Mesenchymal stem cell (in vitro differentiated cells and primary cell): ENCODE measurements at regions not wholly inside any gene's neighbourhood (a gene's known extent, or its start where the extent isn't known, plus 50 kb on each side); places are given as distances from the start of the nearest gene placed in this dataset.

Source experiments
- DNase-seq: peaks from one replicate; pipeline ENCODE4 v3.0.0-alpha.2; 2013
- H2AFZ ChIP-seq: one replicate; pipeline ENCODE4 v1.6.1; 2013; ENCODE audit warnings: low read depth, mild to moderate bottlenecking, control low read depth, inconsistent platforms, low read length, moderate library complexity
- H2AK5ac ChIP-seq: 2 replicates; pipeline ENCODE4 v1.6.1; 2013; ENCODE audit warnings: low read length, moderate library complexity, mild to moderate bottlenecking, inconsistent platforms; ENCODE audit not compliant: severe bottlenecking
- H2BK120ac ChIP-seq: one replicate; pipeline ENCODE4 v1.6.1; 2013; ENCODE audit warnings: low read depth, mild to moderate bottlenecking, inconsistent platforms, low read length, moderate library complexity
- H2BK12ac ChIP-seq, 2 experiments: one replicate each; pipeline ENCODE4 v1.6.1; 2013; ENCODE audit warnings: inconsistent platforms in 2 of 2, low read length in 2 of 2, mild to moderate bottlenecking in 2 of 2, moderate library complexity in 2 of 2, control low read depth in 1 of 2
- H2BK15ac ChIP-seq: one replicate; pipeline ENCODE4 v1.6.1; 2013; ENCODE audit warnings: mild to moderate bottlenecking, low read depth, inconsistent platforms; ENCODE audit not compliant: poor library complexity, severe bottlenecking
- H2BK5ac ChIP-seq: 2 replicates; pipeline ENCODE4 v1.6.1; 2013; ENCODE audit warnings: low read depth, mild to moderate bottlenecking, low read length, control low read depth, inconsistent platforms; ENCODE audit not compliant: poor library complexity, severe bottlenecking
- H3K14ac ChIP-seq, 2 experiments: one replicate each; pipeline ENCODE4 v1.6.1; 2013; ENCODE audit warnings: inconsistent platforms in 2 of 2, low read length in 2 of 2, control low read depth in 1 of 2, mild to moderate bottlenecking in 1 of 2, moderate library complexity in 1 of 2
- H3K18ac ChIP-seq, 2 experiments: one replicate each; pipeline ENCODE4 v1.6.1; 2013; ENCODE audit warnings: inconsistent platforms in 2 of 2, low read length in 2 of 2, control low read depth in 1 of 2, low read depth in 1 of 2, mild to moderate bottlenecking in 1 of 2
- H3K23ac ChIP-seq, 2 experiments: one replicate each; pipeline ENCODE4 v1.6.1; 2013; ENCODE audit warnings: inconsistent platforms in 2 of 2, low read length in 2 of 2, mild to moderate bottlenecking in 2 of 2, moderate library complexity in 2 of 2, control low read depth in 1 of 2
- H3K27ac ChIP-seq: 2 replicates; pipeline ENCODE4 v1.5.1; 2013; ENCODE audit warnings: mild to moderate bottlenecking, moderate library complexity, low read length, control low read depth, inconsistent platforms; ENCODE audit not compliant: poor library complexity, severe bottlenecking
- H3K27me3 ChIP-seq, 2 experiments: 2 replicates each; pipeline versions ENCODE4 v1.6.1 to v1.7.0; 2013; ENCODE audit warnings: low read length in 2 of 2, mild to moderate bottlenecking in 2 of 2, moderate library complexity in 2 of 2, control low read depth in 1 of 2, inconsistent platforms in 1 of 2; ENCODE audit not compliant: control insufficient read depth in 1 of 2, insufficient read depth in 1 of 2
- H3K36me3 ChIP-seq, 2 experiments: 2 replicates each; pipeline versions ENCODE4 v1.6.1 to v1.7.0; 2013; ENCODE audit warnings: low read length in 2 of 2, control low read depth in 1 of 2, inconsistent platforms in 1 of 2, low read depth in 1 of 2, mild to moderate bottlenecking in 1 of 2; ENCODE audit not compliant: insufficient read depth in 2 of 2, control insufficient read depth in 1 of 2
- H3K4ac ChIP-seq, 2 experiments: one replicate each; pipeline ENCODE4 v1.6.1; 2013; ENCODE audit warnings: inconsistent platforms in 2 of 2, low read length in 2 of 2, mild to moderate bottlenecking in 2 of 2, moderate library complexity in 2 of 2, control low read depth in 1 of 2, low read depth in 1 of 2
- H3K4me1 ChIP-seq: 2 replicates; pipeline ENCODE4 v1.6.1; 2013; ENCODE audit warnings: low read depth, low read length, control low read depth; ENCODE audit not compliant: control insufficient read depth, insufficient read depth
- H3K4me2 ChIP-seq: 2 replicates; pipeline ENCODE4 v1.6.1; 2013; ENCODE audit warnings: low read length, mild to moderate bottlenecking, inconsistent platforms; ENCODE audit not compliant: poor library complexity, severe bottlenecking
- H3K4me3 ChIP-seq, 2 experiments: 2 replicates each; pipeline versions ENCODE4 v1.5.1 to v1.7.0; 2013; ENCODE audit warnings: low read length in 2 of 2, mild to moderate bottlenecking in 2 of 2, control low read depth in 1 of 2, low read depth in 1 of 2; ENCODE audit not compliant: insufficient read depth in 1 of 2
- H3K79me1 ChIP-seq: replicated peaks from 2 replicates; pipeline ENCODE4 v1.6.1; 2013; ENCODE audit warnings: mild to moderate bottlenecking, control low read depth, low read length, inconsistent platforms; ENCODE audit not compliant: poor library complexity, severe bottlenecking
- H3K9ac ChIP-seq: 2 replicates; pipeline ENCODE4 v1.7.0; 2013; ENCODE audit warnings: mild to moderate bottlenecking, low read length, moderate library complexity
- H3K9me3 ChIP-seq: 2 replicates; pipeline ENCODE4 v1.7.0; 2013; ENCODE audit warnings: mild to moderate bottlenecking, low read length; ENCODE audit not compliant: control insufficient read depth
- H4K8ac ChIP-seq: one replicate; pipeline ENCODE4 v1.6.1; 2013; ENCODE audit warnings: inconsistent platforms, mild to moderate bottlenecking, low read length, moderate library complexity
- H4K91ac ChIP-seq: one replicate; pipeline ENCODE4 v1.6.1; 2013; ENCODE audit warnings: mild to moderate bottlenecking, low read length, inconsistent platforms
- WGBS: methylation state at CpG from one replicate; pipeline ENCODE4 v1.1.7; 2013; ENCODE audit warnings: mixed read lengths; 5-methylcytosine and 5-hydroxymethylcytosine counted together

- H3K23ac ChIP-seq: no peak overlapping the region
- H2AK5ac ChIP-seq: no peak overlapping the region
- no peaks in the 10 kb centered on the region for H3K27me3 ChIP-seq
- H3K9me3 ChIP-seq: peaks cover under 1% of the 10 kb centered on the region
- no peak overlapping the region for H3K4me2 ChIP-seq
- no peak for DNase-seq
- no peak overlapping the region for H2BK15ac ChIP-seq
- no peak overlapping the region for H2BK12ac ChIP-seq
- no peak overlapping the region for H3K4me3 ChIP-seq
- no peak overlapping the region for H2BK120ac ChIP-seq
- no peak overlapping the region for H4K91ac ChIP-seq
- H2AFZ ChIP-seq: no peak overlapping the region
- H3K4ac ChIP-seq: no peak overlapping the region
- H2BK5ac ChIP-seq: no peak overlapping the region
- no peak overlapping the region for H3K18ac ChIP-seq
- H3K79me1 ChIP-seq: no peaks in the 10 kb centered on the region
- no peak overlapping the region for H4K8ac ChIP-seq
- H3K9ac ChIP-seq: no peak overlapping the region
- no peaks in the 10 kb centered on the region for H3K36me3 ChIP-seq
- H3K4me1 ChIP-seq: no peaks in the 10 kb centered on the region
- 90% methylated on average over 3 of the region's 4 CpGs for WGBS
- H3K27ac ChIP-seq: no peak overlapping the region
- H3K14ac ChIP-seq: no peak overlapping the region
Measured at GRCh38 chr5:102608414-102608813, 109.6 kb upstream of the SLCO6A1 start.

- H3K4me1 ChIP-seq: no peaks in the 10 kb centered on the region
- no peak overlapping the region for H3K27ac ChIP-seq
- H2AK5ac ChIP-seq: no peak overlapping the region
- peaks cover 4% of the 10 kb centered on the region for H3K9me3 ChIP-seq
- no peak overlapping the region for H4K8ac ChIP-seq
- no peak overlapping the region for H3K4me2 ChIP-seq
- no peak overlapping the region for H3K9ac ChIP-seq
- no peak overlapping the region for H3K23ac ChIP-seq
- H4K91ac ChIP-seq: no peak overlapping the region
- H2BK12ac ChIP-seq: no peak overlapping the region
- no peak overlapping the region for H3K4ac ChIP-seq
- H2BK120ac ChIP-seq: no peak overlapping the region
- H2BK15ac ChIP-seq: no peak overlapping the region
- no peaks in the 10 kb centered on the region for H3K79me1 ChIP-seq
- 73% methylated on average over 1 of the region's 1 CpG for WGBS
- H3K4me3 ChIP-seq: no peak overlapping the region
- no peak overlapping the region for H2AFZ ChIP-seq
- no peak overlapping the region for H2BK5ac ChIP-seq
- no peak overlapping the region for H3K14ac ChIP-seq
- DNase-seq: no peak
- no peaks in the 10 kb centered on the region for H3K36me3 ChIP-seq
- H3K27me3 ChIP-seq: no peaks in the 10 kb centered on the region
- no peak overlapping the region for H3K18ac ChIP-seq
Measured at GRCh38 chr5:102611312-102611711, 112.5 kb upstream of the SLCO6A1 start.

- H3K9ac ChIP-seq: no peak overlapping the region
- no peak overlapping the region for H4K91ac ChIP-seq
- H2BK15ac ChIP-seq: no peak overlapping the region
- H3K4me2 ChIP-seq: no peak overlapping the region
- H3K4me1 ChIP-seq: no peaks in the 10 kb centered on the region
- H2AFZ ChIP-seq: no peak overlapping the region
- H3K79me1 ChIP-seq: no peaks in the 10 kb centered on the region
- H2BK12ac ChIP-seq: no peak overlapping the region
- H3K9me3 ChIP-seq: peaks cover 4% of the 10 kb centered on the region
- H2BK120ac ChIP-seq: no peak overlapping the region
- H3K27ac ChIP-seq: no peak overlapping the region
- no peak overlapping the region for H3K4me3 ChIP-seq
- H4K8ac ChIP-seq: no peak overlapping the region
- no peak overlapping the region for H3K4ac ChIP-seq
- 100% methylated on average over 2 of the region's 2 CpGs for WGBS
- no peak overlapping the region for H3K14ac ChIP-seq
- H2BK5ac ChIP-seq: no peak overlapping the region
- DNase-seq: no peak
- H2AK5ac ChIP-seq: no peak overlapping the region
- no peaks in the 10 kb centered on the region for H3K27me3 ChIP-seq
- H3K36me3 ChIP-seq: no peaks in the 10 kb centered on the region
- H3K23ac ChIP-seq: no peak overlapping the region
- no peak overlapping the region for H3K18ac ChIP-seq
Measured at GRCh38 chr5:102613661-102614060, 114.9 kb upstream of the SLCO6A1 start.

DNA sequence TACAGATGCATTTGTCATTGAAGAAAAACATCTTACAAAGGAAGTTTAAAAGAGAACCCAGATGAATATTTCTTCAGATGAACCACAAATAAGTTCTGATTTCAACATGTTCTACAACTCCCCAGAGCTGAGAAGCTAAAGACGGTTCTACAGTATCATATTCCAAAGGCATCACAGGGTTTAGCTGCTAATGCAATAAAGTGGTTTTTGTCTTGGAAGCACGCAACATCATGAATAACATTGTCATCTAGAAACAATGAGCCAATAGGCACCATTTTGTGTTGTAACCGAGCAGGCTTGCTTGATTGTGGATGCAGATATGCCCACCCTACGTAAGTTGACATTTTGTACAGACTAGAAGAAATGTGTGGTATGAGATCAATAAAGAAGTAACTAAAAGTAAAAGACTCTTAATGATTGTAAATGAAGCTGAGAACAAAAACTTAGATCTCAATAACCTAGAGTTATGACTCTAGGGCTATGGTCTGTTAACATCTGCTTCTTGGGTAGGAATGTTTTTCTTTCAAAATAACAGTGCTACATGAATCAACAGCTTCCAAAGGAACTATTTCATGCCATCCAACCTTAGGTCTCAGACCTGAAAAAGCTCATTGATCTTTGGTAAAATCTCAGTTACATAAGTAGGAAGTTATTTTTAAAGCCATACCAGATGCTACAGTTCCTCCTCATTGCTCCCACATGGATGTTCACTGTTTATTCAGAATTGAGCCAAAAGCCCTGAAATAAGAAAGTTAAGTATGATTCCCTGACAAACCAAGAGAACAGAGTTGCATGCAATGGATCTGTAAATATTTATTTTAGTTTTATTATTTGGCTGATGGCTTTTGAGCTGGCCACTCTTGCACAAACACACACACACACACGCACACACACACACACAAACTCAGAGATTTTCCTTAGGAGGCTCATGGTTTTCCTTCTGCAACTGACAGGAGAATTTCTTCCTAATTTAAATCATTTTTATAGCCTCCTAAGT is 118.7 kb upstream of the SLCO6A1 start:
- Histone ChIP-seq H3K9me3 (peaks cover 10% of the 10 kb centered on the region), H3K79me1 (no peaks in the 10 kb centered on the region), H2AFZ (no peak overlapping the region), H3K4me3 (no peak overlapping the region), H3K27me3 (no peaks in the 10 kb centered on the region), H3K23ac (no peak overlapping the region), H3K4me2 (no peak overlapping the region), H2BK15ac (no peak overlapping the region), H2BK120ac (no peak overlapping the region), H4K8ac (no peak overlapping the region), H3K4ac (no peak overlapping the region), H3K18ac (peak overlapping the region in 1 of 2 experiments; percentile 57), H2AK5ac (no peak overlapping the region), H3K9ac (peak overlapping the region; percentile 71), H3K4me1 (no peaks in the 10 kb centered on the region), H4K91ac (no peak overlapping the region), H3K27ac (peak overlapping the region; percentile 15), H2BK12ac (peak overlapping the region in 1 of 2 experiments; percentile 63), H2BK5ac (no peak overlapping the region), H3K36me3 (no peaks in the 10 kb centered on the region), H3K14ac (peak overlapping the region in 1 of 2 experiments; percentile 48)
- 87% methylated on average over 5 of the region's 5 CpGs for whole genome bisulfite sequencing
- peak; percentile 73 for DNase-seq
